GM12892 (cell line): ENCODE measurements at regions not wholly inside any gene's neighbourhood (a gene's known extent, or its start where the extent isn't known, plus 50 kb on each side); places are given as distances from the start of the nearest gene placed in this dataset.

Experiments
- POLR2A ChIP-seq: IDR thresholded peaks from 2 replicates; pipeline ENCODE4 v1.6.1; 2011; ENCODE audit warnings: low read depth, low read length, control low read depth
- POLR2AphosphoS5 ChIP-seq: IDR thresholded peaks from 2 replicates; pipeline ENCODE4 v1.6.1; 2011; ENCODE audit warnings: low read depth, low read length, control low read depth
- TAF1 ChIP-seq: IDR thresholded peaks from 2 replicates; pipeline ENCODE4 v1.6.1; 2011; ENCODE audit warnings: low read depth, mild to moderate bottlenecking, control low read depth, low read length, borderline replicate concordance

DNA sequence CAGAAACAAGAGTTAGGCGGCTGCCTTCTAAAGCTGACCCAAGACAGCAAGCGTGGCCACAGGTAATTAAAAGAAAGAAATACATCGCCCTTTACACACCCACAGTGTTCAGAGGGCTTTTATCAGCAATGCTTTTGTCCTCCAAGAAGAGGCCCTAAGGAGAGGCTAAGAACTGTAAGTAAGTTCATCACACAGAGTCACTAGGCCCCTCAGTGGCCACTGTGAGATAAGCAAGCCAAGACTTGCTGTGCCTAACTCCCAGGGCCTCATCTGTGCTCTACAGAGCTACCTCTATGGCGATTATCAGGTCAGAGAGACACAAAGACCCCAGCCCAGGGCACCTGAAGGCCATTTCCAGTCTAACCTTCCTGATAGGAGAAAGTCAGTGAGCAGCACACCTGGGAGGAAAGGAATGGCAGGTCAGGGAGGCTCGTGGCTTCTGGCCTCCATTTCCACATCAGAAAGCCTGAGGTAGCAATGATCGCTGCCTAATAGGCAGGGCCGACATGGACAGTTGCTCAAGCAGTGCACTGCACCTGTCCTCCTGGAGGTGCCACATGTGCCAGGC is 545.2 kb upstream of the CDH11 start:
- TF ChIP-seq POLR2A = no peak
- no peak for TF ChIP-seq POLR2AphosphoS5
- TF ChIP-seq TAF1 = no peak
